Gastrocnemius medialis (tissue), 4 donors: ENCODE measurements at regions not wholly inside any gene's neighbourhood (a gene's known extent, or its start where the extent isn't known, plus 50 kb on each side); places are given as distances from the start of the nearest gene placed in this dataset.

Source experiments
- CTCF ChIP-seq, 5 experiments: fragments of 450-650 bp in 3 of 5; fragments of 200-600 bp in 2 of 5; sonication (generic) in 2 of 5; IDR thresholded peaks in 4 of 5; conservative IDR thresholded peaks in 1 of 5; 1 replicate in 4 of 5; 2 replicates in 1 of 5; pipeline ENCODE4 v1.5.1; 2016 to 2019; ENCODE audit warnings: antibody characterized with exemption in 5 of 5, mild to moderate bottlenecking in 3 of 5, moderate library complexity in 3 of 5
- POLR2A ChIP-seq, 2 donors: fragments of 450-650 bp; IDR thresholded peaks; one replicate each; pipeline ENCODE4 v1.6.1; 2017; ENCODE audit warnings: antibody characterized with exemption in 2 of 2, mild to moderate bottlenecking in 2 of 2, moderate library complexity in 2 of 2

- TF ChIP-seq CTCF (IDR thresholded peaks at IDR 0.05 in 4 of 5, conservative IDR thresholded peaks at IDR 0.05 in 1 of 5), result no peak
- TF ChIP-seq POLR2A (IDR thresholded peaks at IDR 0.05), result no peak
These were observed 332.6 kb upstream of the DACH1 start for GRCh38 chr13:72199640-72200039.
